HG03565 (cell line): ENCODE measurements at regions not wholly inside any gene's neighbourhood (a gene's known extent, or its start where the extent isn't known, plus 50 kb on each side); places are given as distances from the start of the nearest gene placed in this dataset.
"Not testable (repeated sequence)": the region's sequence is repeated elsewhere in the genome, so short reads cannot be mapped to it uniquely, and the experiment has no call there.

Experiments
- ATAC-seq: cut with Tn5 transposase; IDR thresholded peaks from one replicate; pipeline ENCODE4 v1.9.1; 2021; ENCODE audit warnings: mild to moderate bottlenecking, moderate library complexity; ENCODE audit not compliant: unreplicated experiment

- ATAC-seq = no peak
These were observed 233.3 kb downstream of the TINAG start for GRCh38 chr6:54541541-54541940.

- ATAC-seq = no peak
These were observed 250.9 kb downstream of the TINAG start for GRCh38 chr6:54559136-54559535.

- not testable (repeated sequence) for ATAC-seq
These were observed 255.9 kb downstream of the TINAG start for GRCh38 chr6:54564188-54564587.

GRCh38 chr6:54574671-54575070 lies 266.4 kb downstream of the TINAG start:
- ATAC-seq = no peak

GRCh38 chr6:54578261-54578660 lies 268.3 kb upstream of the FAM83B start:
- no peak for ATAC-seq

- ATAC-seq = no peak
These were observed 267.6 kb upstream of the FAM83B start for GRCh38 chr6:54579011-54579410.

GRCh38 chr6:54586251-54586650 lies 260.3 kb upstream of the FAM83B start:
- no peak for ATAC-seq

GRCh38 chr6:54587277-54587676 lies 259.3 kb upstream of the FAM83B start:
- no peak for ATAC-seq

- no peak for ATAC-seq
These were observed 258.4 kb upstream of the FAM83B start for GRCh38 chr6:54588176-54588575.

GRCh38 chr6:54595844-54596243 lies 250.7 kb upstream of the FAM83B start:
- ATAC-seq = no peak

- no peak for ATAC-seq
These were observed 247.7 kb upstream of the FAM83B start for GRCh38 chr6:54598787-54599313.

- ATAC-seq = no peak
These were observed 244.8 kb upstream of the FAM83B start for GRCh38 chr6:54601600-54602300.

- no peak for ATAC-seq
These were observed 244.0 kb upstream of the FAM83B start for GRCh38 chr6:54602591-54602990.

GRCh38 chr6:54609981-54610380 lies 236.6 kb upstream of the FAM83B start:
- no peak for ATAC-seq

GRCh38 chr6:54613596-54613995 lies 233.0 kb upstream of the FAM83B start:
- ATAC-seq = no peak

GRCh38 chr6:54614499-54615195 lies 231.9 kb upstream of the FAM83B start:
- ATAC-seq = no peak

- no peak for ATAC-seq
These were observed 228.8 kb upstream of the FAM83B start for GRCh38 chr6:54617730-54618129.

- ATAC-seq = no peak
These were observed 228.0 kb upstream of the FAM83B start for GRCh38 chr6:54618572-54618971.

- no peak for ATAC-seq
These were observed 227.5 kb upstream of the FAM83B start for GRCh38 chr6:54619102-54619501.

GRCh38 chr6:54621285-54621684 lies 225.3 kb upstream of the FAM83B start:
- peak; percentile 86 for ATAC-seq

- ATAC-seq = no peak
These were observed 222.4 kb upstream of the FAM83B start for GRCh38 chr6:54624216-54624615.

- no peak for ATAC-seq
These were observed 221.8 kb upstream of the FAM83B start for GRCh38 chr6:54624779-54625178.
